ENCODE measurements at regions not wholly inside any gene's neighbourhood (a gene's known extent, or its start where the extent isn't known, plus 50 kb on each side); places are given as distances from the start of the nearest gene placed in this dataset.
"Not testable (repeated sequence)": the region's sequence is repeated elsewhere in the genome, so short reads cannot be mapped to it uniquely, and the experiment has no call there.

GRCh38 chr15:93758824-93759223, 472.5 kb upstream of the MCTP2 start:
- H3K4me3 ChIP-seq (replicated peaks; ENCODE audit: insufficient read depth, low read length) = no peak overlapping the region
- TF ChIP-seq GABPA (IDR thresholded peaks at IDR 0.05; ENCODE audit: low read depth) (no peak), POLR2AphosphoS5 (IDR thresholded peaks at IDR 0.05; ENCODE audit: low read depth) (no peak), CTCF (IDR thresholded peaks at IDR 0.05; ENCODE audit: insufficient read depth, low read length) (no peak), SPI1 (IDR thresholded peaks at IDR 0.05; ENCODE audit: borderline replicate concordance, low read depth) (no peak), REST (IDR thresholded peaks at IDR 0.05; ENCODE audit: insufficient replicate concordance, low read depth) (no peak)
- no peak for DNase-seq (ENCODE audit: low read depth in 1 of 2, low spot score in 1 of 2)
- H3K27ac ChIP-seq (replicated peaks) = no peak overlapping the region
- no peaks in the 10 kb centered on the region for H3K27me3 ChIP-seq (ENCODE audit: insufficient read depth, poor library complexity, severe bottlenecking)

- H3K27ac ChIP-seq (replicated peaks) = no peak overlapping the region
- DNase-seq (ENCODE audit: low read depth in 1 of 2, low spot score in 1 of 2) = no peak
- TF ChIP-seq POLR2AphosphoS5 (IDR thresholded peaks at IDR 0.05; ENCODE audit: low read depth) = no peak
- no peak for TF ChIP-seq GABPA (IDR thresholded peaks at IDR 0.05; ENCODE audit: low read depth)
- TF ChIP-seq SPI1 (IDR thresholded peaks at IDR 0.05; ENCODE audit: borderline replicate concordance, low read depth) = no peak
- no peak for TF ChIP-seq CTCF (IDR thresholded peaks at IDR 0.05; ENCODE audit: insufficient read depth, low read length)
- no peak overlapping the region for H3K4me3 ChIP-seq (replicated peaks; ENCODE audit: insufficient read depth, low read length)
- no peaks in the 10 kb centered on the region for H3K27me3 ChIP-seq (ENCODE audit: insufficient read depth, poor library complexity, severe bottlenecking)
Measured at GRCh38 chr15:93748710-93749109, 482.7 kb upstream of the MCTP2 start.

GRCh38 chr15:93734976-93735375, 496.4 kb upstream of the MCTP2 start:
- H3K27ac ChIP-seq (replicated peaks); H3K4me3 ChIP-seq (replicated peaks; ENCODE audit: insufficient read depth, low read length); H3K27me3 ChIP-seq (ENCODE audit: insufficient read depth, poor library complexity, severe bottlenecking); DNase-seq (ENCODE audit: low read depth in 1 of 2, low spot score in 1 of 2): not testable (repeated sequence)

GRCh38 chr15:93730724-93731123, 500.6 kb upstream of the MCTP2 start:
- no peak overlapping the region for H3K27ac ChIP-seq (replicated peaks)
- DNase-seq (ENCODE audit: low read depth in 1 of 2, low spot score in 1 of 2) = no peak
- H3K4me3 ChIP-seq (replicated peaks; ENCODE audit: insufficient read depth, low read length) = no peak overlapping the region
- TF ChIP-seq POLR2AphosphoS5 (IDR thresholded peaks at IDR 0.05; ENCODE audit: low read depth) (no peak), CTCF (IDR thresholded peaks at IDR 0.05; ENCODE audit: insufficient read depth, low read length) (no peak), SPI1 (IDR thresholded peaks at IDR 0.05; ENCODE audit: borderline replicate concordance, low read depth) (no peak)
- H3K27me3 ChIP-seq (ENCODE audit: insufficient read depth, poor library complexity, severe bottlenecking) = no peaks in the 10 kb centered on the region

- TF ChIP-seq CTCF (IDR thresholded peaks at IDR 0.05; ENCODE audit: insufficient read depth, low read length) = no peak
- no peak for TF ChIP-seq POLR2AphosphoS5 (IDR thresholded peaks at IDR 0.05; ENCODE audit: low read depth)
- no peak for TF ChIP-seq REST (IDR thresholded peaks at IDR 0.05; ENCODE audit: insufficient replicate concordance, low read depth)
- TF ChIP-seq SPI1 (IDR thresholded peaks at IDR 0.05; ENCODE audit: borderline replicate concordance, low read depth) = no peak
- no peak for TF ChIP-seq GABPA (IDR thresholded peaks at IDR 0.05; ENCODE audit: low read depth)
- Histone ChIP-seq H3K4me3 (replicated peaks; ENCODE audit: insufficient read depth, low read length) (no peak overlapping the region), H3K27me3 (ENCODE audit: insufficient read depth, poor library complexity, severe bottlenecking) (no peaks in the 10 kb centered on the region), H3K27ac (replicated peaks) (no peak overlapping the region)
- no peak for DNase-seq (ENCODE audit: low read depth in 1 of 2, low spot score in 1 of 2)
Measured at GRCh38 chr15:93722165-93722564, 509.2 kb upstream of the MCTP2 start.

Measured in HL-60 (cell line).